Choroid plexus epithelial cell (primary cell): ENCODE measurements at regions not wholly inside any gene's neighbourhood (a gene's known extent, or its start where the extent isn't known, plus 50 kb on each side); places are given as distances from the start of the nearest gene placed in this dataset.
A peak's percentile ranks its signal among the peaks of the same experiment; 100 is the strongest.

ENCODE experiments used
- DNase-seq: peaks from one replicate; pipeline ENCODE4 v3.0.0-alpha.2; 2010; ENCODE audit warnings: low read depth
- H3K4me3 ChIP-seq: 2 replicates; pipeline ENCODE4 v1.5.1; 2011; ENCODE audit warnings: low read depth, mild to moderate bottlenecking, control low read depth, low read length, moderate library complexity
- CTCF ChIP-seq: conservative IDR thresholded peaks from 2 replicates; pipeline ENCODE4 v1.5.1; 2011; ENCODE audit warnings: low read depth, mild to moderate bottlenecking, control low read depth, inconsistent platforms, low read length, moderate library complexity

- DNase-seq: no peak
- TF ChIP-seq CTCF: no peak
- H3K4me3 ChIP-seq: no peak overlapping the region
These were observed 191.8 kb downstream of the TOMM20 start for GRCh38 chr1:234936612-234937389.

- no peak for TF ChIP-seq CTCF
- peak; percentile 84 for DNase-seq
- no peak overlapping the region for H3K4me3 ChIP-seq
These were observed 194.0 kb downstream of the TOMM20 start for GRCh38 chr1:234934611-234935033.

- H3K4me3 ChIP-seq: no peak overlapping the region
- no peak for TF ChIP-seq CTCF
- DNase-seq: peak; percentile 49
These were observed 195.2 kb downstream of the TOMM20 start for GRCh38 chr1:234933475-234933874.

- no peak for TF ChIP-seq CTCF
- no peak overlapping the region for H3K4me3 ChIP-seq
- no peak for DNase-seq
These were observed 195.9 kb downstream of the TOMM20 start for GRCh38 chr1:234932511-234933430.

GRCh38 chr1:234932106-234932505 is 196.5 kb downstream of the TOMM20 start:
- no peak for TF ChIP-seq CTCF
- no peak overlapping the region for H3K4me3 ChIP-seq
- DNase-seq: no peak

- no peak overlapping the region for H3K4me3 ChIP-seq
- DNase-seq: no peak
- no peak for TF ChIP-seq CTCF
These were observed 197.1 kb downstream of the TOMM20 start for GRCh38 chr1:234931404-234931973.
